ENCODE measurements at regions not wholly inside any gene's neighbourhood (a gene's known extent, or its start where the extent isn't known, plus 50 kb on each side); places are given as distances from the start of the nearest gene placed in this dataset.

DNA sequence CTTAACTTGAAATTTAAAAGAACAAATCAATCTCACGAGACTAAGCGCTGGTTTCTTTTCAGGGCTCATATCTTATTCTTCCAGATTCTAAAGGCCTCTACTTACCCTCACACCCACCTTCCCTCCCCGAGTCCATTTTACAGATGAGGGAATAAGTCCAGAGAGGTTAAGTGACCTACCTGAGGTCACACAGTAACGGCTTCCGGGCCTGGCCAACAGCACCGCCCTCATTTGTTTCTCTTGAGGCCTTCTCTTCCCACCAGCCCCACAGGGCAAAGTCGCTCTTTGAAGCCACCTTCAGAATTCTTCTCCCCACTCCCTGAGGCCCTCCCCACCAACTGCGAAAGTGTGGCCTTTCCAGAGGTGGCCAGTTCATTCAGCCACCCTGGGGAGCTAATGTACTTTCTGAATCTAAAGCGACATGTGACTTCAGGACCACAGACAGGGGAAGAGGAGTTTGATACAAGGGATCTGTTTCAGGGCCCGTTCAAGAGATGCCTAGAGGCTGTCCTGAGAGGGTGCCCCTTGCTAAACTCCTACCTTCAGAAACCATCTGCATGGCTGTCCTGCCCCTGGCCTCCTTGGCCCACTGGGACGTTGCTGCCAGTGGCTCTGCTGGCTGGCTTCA is 275.3 kb downstream of the HAUS1 start:
- Histone ChIP-seq H3K79me2 (ENCODE audit: control insufficient read depth, insufficient read depth, low read length, poor library complexity) (no peaks in the 10 kb centered on the region), H3K79me1 (ENCODE audit: low read length) (no peaks in the 10 kb centered on the region), H2BK12ac (ENCODE audit: low read length) (no peak overlapping the region), H2AK5ac (ENCODE audit: low read length) (no peak overlapping the region), H3K14ac (ENCODE audit: low read length) (no peak overlapping the region), H2AFZ (ENCODE audit: insufficient read depth, low read length, poor library complexity) (no peak overlapping the region), H3K4me2 (ENCODE audit: low read length) (no peak overlapping the region), H3K23ac (ENCODE audit: low read length) (no peak overlapping the region), H2BK5ac (ENCODE audit: low read depth, low read length, poor library complexity) (no peak overlapping the region), H3K9me3 (ENCODE audit: insufficient read depth, low read depth, low read length) (no peaks in the 10 kb centered on the region), H3K9ac (ENCODE audit: low read length) (no peak overlapping the region), H3K4me1 (ENCODE audit: control insufficient read depth in 1 of 2, insufficient read depth in 2 of 2, low read length in 2 of 2) (peaks cover 4% of the 10 kb centered on the region in 2 experiments), H3K18ac (ENCODE audit: low read length) (no peak overlapping the region), H3K27ac (ENCODE audit: low read depth, low read length) (no peak overlapping the region), H3K27me3 (ENCODE audit: insufficient read depth, low read length) (no peaks in the 10 kb centered on the region), H4K91ac (ENCODE audit: low read depth, low read length) (no peak overlapping the region), H3K4ac (ENCODE audit: low read depth, low read length) (no peak overlapping the region), H2BK120ac (ENCODE audit: insufficient read depth, low read length, poor library complexity) (no peak overlapping the region), H3K4me3 (ENCODE audit: low read depth, low read length) (no peak overlapping the region), H4K8ac (ENCODE audit: low read depth, low read length) (no peak overlapping the region), H4K12ac (ENCODE audit: low read depth, low read length) (no peak overlapping the region), H3K36me3 (ENCODE audit: control insufficient read depth in 1 of 2, insufficient read depth in 2 of 2, low read length in 2 of 2) (no peaks in the 10 kb centered on the region)
- no CpG with 5 or more reads among the region's 11 CpGs for WGBS (ENCODE audit: extremely low coverage, insufficient coverage, insufficient read length)
- no peak for DNase-seq

DNA sequence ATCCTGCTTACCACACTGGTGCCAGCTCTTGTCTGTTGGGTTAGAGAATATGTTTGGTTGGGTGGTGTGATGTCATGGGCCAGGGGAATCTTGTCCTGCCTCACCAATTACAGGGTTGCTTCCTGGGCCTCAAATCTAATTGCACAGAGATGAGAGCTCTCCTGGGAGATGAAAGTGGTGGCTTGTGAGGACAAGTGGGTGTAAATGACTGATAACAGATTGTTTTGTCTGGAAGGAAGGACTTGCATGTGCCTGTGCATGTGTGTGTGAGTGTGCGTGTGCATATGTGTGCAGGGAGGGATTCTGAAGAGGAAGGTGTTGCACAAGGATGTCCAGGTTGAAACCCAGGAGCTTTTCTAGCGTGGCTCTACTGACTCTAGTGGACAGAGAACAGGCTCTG is 271.9 kb downstream of the LOXHD1 start:
- H2BK5ac ChIP-seq (ENCODE audit: low read depth, low read length, poor library complexity) = no peak overlapping the region
- H2BK12ac ChIP-seq (ENCODE audit: low read length) = no peak overlapping the region
- H3K9ac ChIP-seq (ENCODE audit: low read length) = no peak overlapping the region
- DNase-seq = no peak
- no peak overlapping the region for H2AK5ac ChIP-seq (ENCODE audit: low read length)
- H4K8ac ChIP-seq (ENCODE audit: low read depth, low read length) = no peak overlapping the region
- no CpG with 5 or more reads among the region's 2 CpGs for WGBS (ENCODE audit: extremely low coverage, insufficient coverage, insufficient read length)
- H3K27ac ChIP-seq (ENCODE audit: low read depth, low read length) = no peak overlapping the region
- H3K4me3 ChIP-seq (ENCODE audit: low read depth, low read length) = no peak overlapping the region
- H3K18ac ChIP-seq (ENCODE audit: low read length) = no peak overlapping the region
- H2BK120ac ChIP-seq (ENCODE audit: insufficient read depth, low read length, poor library complexity) = no peak overlapping the region
- no peaks in the 10 kb centered on the region for H3K79me2 ChIP-seq (ENCODE audit: control insufficient read depth, insufficient read depth, low read length, poor library complexity)
- no peak overlapping the region for H4K91ac ChIP-seq (ENCODE audit: low read depth, low read length)
- no peaks in the 10 kb centered on the region for H3K36me3 ChIP-seq (ENCODE audit: control insufficient read depth in 1 of 2, insufficient read depth in 2 of 2, low read length in 2 of 2)
- no peaks in the 10 kb centered on the region for H3K9me3 ChIP-seq (ENCODE audit: insufficient read depth, low read depth, low read length)
- no peak overlapping the region for H3K4ac ChIP-seq (ENCODE audit: low read depth, low read length)
- no peaks in the 10 kb centered on the region for H3K4me1 ChIP-seq (ENCODE audit: control insufficient read depth in 1 of 2, insufficient read depth in 2 of 2, low read length in 2 of 2)
- no peak overlapping the region for H4K12ac ChIP-seq (ENCODE audit: low read depth, low read length)
- H3K14ac ChIP-seq (ENCODE audit: low read length) = no peak overlapping the region
- no peak overlapping the region for H3K23ac ChIP-seq (ENCODE audit: low read length)
- H3K79me1 ChIP-seq (ENCODE audit: low read length) = no peaks in the 10 kb centered on the region
- no peaks in the 10 kb centered on the region for H3K27me3 ChIP-seq (ENCODE audit: insufficient read depth, low read length)
- H3K4me2 ChIP-seq (ENCODE audit: low read length) = no peak overlapping the region
- no peak overlapping the region for H2AFZ ChIP-seq (ENCODE audit: insufficient read depth, low read length, poor library complexity)

DNA sequence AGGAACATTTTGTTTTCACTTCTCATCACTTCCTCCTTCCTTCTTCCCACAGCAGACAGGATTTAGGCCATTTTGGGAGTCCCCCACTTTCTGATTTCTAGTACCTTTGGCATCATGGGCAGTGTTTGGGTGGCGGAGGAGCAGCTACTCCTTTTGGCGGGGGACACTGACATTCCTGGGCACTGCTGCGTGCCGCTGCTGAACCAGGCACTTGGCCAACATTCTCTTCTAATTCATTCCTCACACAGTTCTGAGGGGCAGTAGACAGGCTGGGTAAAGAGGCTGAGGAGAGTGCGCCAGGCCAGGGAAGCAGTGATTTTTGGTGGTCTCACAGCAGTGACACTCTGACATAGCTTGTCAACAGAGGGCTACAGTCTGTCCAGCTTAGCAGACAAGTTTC is 270.2 kb downstream of the LOXHD1 start:
- no peak overlapping the region for H3K23ac ChIP-seq (ENCODE audit: low read length)
- H3K79me1 ChIP-seq (ENCODE audit: low read length) = no peaks in the 10 kb centered on the region
- no peak overlapping the region for H4K12ac ChIP-seq (ENCODE audit: low read depth, low read length)
- H3K9me3 ChIP-seq (ENCODE audit: insufficient read depth, low read depth, low read length) = no peaks in the 10 kb centered on the region
- no peak overlapping the region for H4K8ac ChIP-seq (ENCODE audit: low read depth, low read length)
- H3K4me3 ChIP-seq (ENCODE audit: low read depth, low read length) = no peak overlapping the region
- no peak overlapping the region for H3K9ac ChIP-seq (ENCODE audit: low read length)
- H3K27ac ChIP-seq (ENCODE audit: low read depth, low read length) = no peak overlapping the region
- H2AK5ac ChIP-seq (ENCODE audit: low read length) = no peak overlapping the region
- no peak for DNase-seq
- no peak overlapping the region for H3K14ac ChIP-seq (ENCODE audit: low read length)
- H3K36me3 ChIP-seq (ENCODE audit: control insufficient read depth in 1 of 2, insufficient read depth in 2 of 2, low read length in 2 of 2) = no peaks in the 10 kb centered on the region
- no peak overlapping the region for H2AFZ ChIP-seq (ENCODE audit: insufficient read depth, low read length, poor library complexity)
- no peak overlapping the region for H2BK5ac ChIP-seq (ENCODE audit: low read depth, low read length, poor library complexity)
- no peak overlapping the region for H3K4me2 ChIP-seq (ENCODE audit: low read length)
- no CpG with 5 or more reads among the region's 5 CpGs for WGBS (ENCODE audit: extremely low coverage, insufficient coverage, insufficient read length)
- H3K79me2 ChIP-seq (ENCODE audit: control insufficient read depth, insufficient read depth, low read length, poor library complexity) = no peaks in the 10 kb centered on the region
- no peak overlapping the region for H3K4ac ChIP-seq (ENCODE audit: low read depth, low read length)
- H2BK120ac ChIP-seq (ENCODE audit: insufficient read depth, low read length, poor library complexity) = no peak overlapping the region
- no peaks in the 10 kb centered on the region for H3K4me1 ChIP-seq (ENCODE audit: control insufficient read depth in 1 of 2, insufficient read depth in 2 of 2, low read length in 2 of 2)
- H3K18ac ChIP-seq (ENCODE audit: low read length) = no peak overlapping the region
- no peak overlapping the region for H2BK12ac ChIP-seq (ENCODE audit: low read length)
- no peak overlapping the region for H4K91ac ChIP-seq (ENCODE audit: low read depth, low read length)
- H3K27me3 ChIP-seq (ENCODE audit: insufficient read depth, low read length) = no peaks in the 10 kb centered on the region

DNA sequence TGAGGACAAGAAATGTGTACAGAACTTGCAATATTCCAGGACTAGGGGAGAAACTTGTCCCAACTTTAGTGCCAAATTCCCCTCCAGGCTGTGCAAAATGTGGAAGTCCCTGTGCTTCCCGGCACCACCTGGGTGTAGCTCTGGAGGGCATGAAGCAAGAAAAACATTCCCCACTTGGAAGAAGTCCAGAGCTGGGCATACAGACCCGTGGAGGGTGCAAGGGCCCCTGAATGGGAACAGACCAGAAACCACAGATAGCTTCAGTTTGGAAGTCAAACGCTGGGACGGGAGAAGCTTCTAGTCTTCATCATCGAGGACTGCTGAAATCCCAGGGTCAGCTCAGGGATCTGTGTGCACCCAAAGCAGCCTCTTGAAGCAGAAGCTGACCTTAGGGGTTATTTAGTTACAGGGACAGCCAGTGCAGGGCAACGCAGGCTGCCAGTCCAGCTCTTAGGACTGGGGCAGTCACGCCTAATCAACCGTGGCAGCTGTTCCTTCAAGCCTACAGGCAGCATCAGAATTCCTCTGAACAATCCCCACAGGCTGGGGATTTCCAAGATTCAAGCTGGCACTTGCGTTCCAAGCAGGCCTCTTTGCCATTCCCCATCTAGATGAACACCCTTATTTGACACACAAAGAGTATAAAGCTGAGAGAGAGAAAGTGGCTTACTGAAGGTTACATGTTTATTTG is 269.4 kb downstream of the LOXHD1 start:
- Histone ChIP-seq H3K4me3 (ENCODE audit: low read depth, low read length) (no peak overlapping the region), H2AK5ac (ENCODE audit: low read length) (no peak overlapping the region), H2BK12ac (ENCODE audit: low read length) (no peak overlapping the region), H3K79me1 (ENCODE audit: low read length) (no peaks in the 10 kb centered on the region), H3K27me3 (ENCODE audit: insufficient read depth, low read length) (no peaks in the 10 kb centered on the region), H4K8ac (ENCODE audit: low read depth, low read length) (no peak overlapping the region), H3K18ac (ENCODE audit: low read length) (no peak overlapping the region), H4K91ac (ENCODE audit: low read depth, low read length) (no peak overlapping the region), H4K12ac (ENCODE audit: low read depth, low read length) (no peak overlapping the region), H3K4ac (ENCODE audit: low read depth, low read length) (no peak overlapping the region), H3K79me2 (ENCODE audit: control insufficient read depth, insufficient read depth, low read length, poor library complexity) (no peaks in the 10 kb centered on the region), H3K4me2 (ENCODE audit: low read length) (no peak overlapping the region), H2BK120ac (ENCODE audit: insufficient read depth, low read length, poor library complexity) (no peak overlapping the region), H3K14ac (ENCODE audit: low read length) (no peak overlapping the region), H3K4me1 (ENCODE audit: control insufficient read depth in 1 of 2, insufficient read depth in 2 of 2, low read length in 2 of 2) (peaks cover 0 to 2% of the 10 kb centered on the region in 2 experiments), H2BK5ac (ENCODE audit: low read depth, low read length, poor library complexity) (no peak overlapping the region), H2AFZ (ENCODE audit: insufficient read depth, low read length, poor library complexity) (no peak overlapping the region), H3K27ac (ENCODE audit: low read depth, low read length) (no peak overlapping the region), H3K36me3 (ENCODE audit: control insufficient read depth in 1 of 2, insufficient read depth in 2 of 2, low read length in 2 of 2) (no peaks in the 10 kb centered on the region), H3K9me3 (ENCODE audit: insufficient read depth, low read depth, low read length) (no peaks in the 10 kb centered on the region), H3K23ac (ENCODE audit: low read length) (no peak overlapping the region), H3K9ac (ENCODE audit: low read length) (no peak overlapping the region)
- DNase-seq = no peak
- no CpG with 5 or more reads among the region's 9 CpGs for WGBS (ENCODE audit: extremely low coverage, insufficient coverage, insufficient read length)
